HEK293T (cell line): ENCODE measurements at regions not wholly inside any gene's neighbourhood (a gene's known extent, or its start where the extent isn't known, plus 50 kb on each side); places are given as distances from the start of the nearest gene placed in this dataset.

Experiments
- FOXA1 ChIP-seq: fragments of 450-650 bp; IDR thresholded peaks from 2 replicates; pipeline ENCODE4 v1.6.1; 2016; ENCODE audit warnings: mild to moderate bottlenecking
- FOXK2 ChIP-seq: fragments of 450-650 bp; IDR thresholded peaks from 2 replicates; pipeline ENCODE4 v1.6.1; 2016; ENCODE audit warnings: mild to moderate bottlenecking

- no peak for TF ChIP-seq FOXA1
- TF ChIP-seq FOXK2 = no peak
Measured at GRCh38 chr3:158961911-158962310, 160.1 kb downstream of the MFSD1 start.
